GM12875 (cell line): ENCODE measurements at regions not wholly inside any gene's neighbourhood (a gene's known extent, or its start where the extent isn't known, plus 50 kb on each side); places are given as distances from the start of the nearest gene placed in this dataset.

ENCODE experiments used
- H3K4me3 ChIP-seq: one replicate; pipeline ENCODE4 v1.5.1; 2011; ENCODE audit warnings: low read depth, low read length, control low read depth
- CTCF ChIP-seq: IDR thresholded peaks from 2 replicates; pipeline ENCODE4 v1.5.1; 2011; ENCODE audit warnings: low read depth, mild to moderate bottlenecking, control low read depth, inconsistent platforms, low read length, moderate library complexity, borderline replicate concordance; ENCODE audit not compliant: insufficient read depth

GRCh38 chr2:190794377-190794776 lies 86.2 kb upstream of the GLS start:
- TF ChIP-seq CTCF = no peak
- H3K4me3 ChIP-seq = no peak overlapping the region

- no peak for TF ChIP-seq CTCF
These were observed 85.8 kb upstream of the GLS start for GRCh38 chr2:190794790-190795189.

GRCh38 chr2:190795686-190796085 lies 84.9 kb upstream of the GLS start:
- TF ChIP-seq CTCF = no peak
- no peak overlapping the region for H3K4me3 ChIP-seq

More at GRCh38 chr2:190794790-190795189, 85.8 kb upstream of the GLS start:
- H3K4me3 ChIP-seq = no peak overlapping the region

GRCh38 chr2:190799999-190800398 lies 80.6 kb upstream of the GLS start:
- TF ChIP-seq CTCF = no peak
- no peak overlapping the region for H3K4me3 ChIP-seq

GRCh38 chr2:190800528-190800927 lies 80.1 kb upstream of the GLS start:
- H3K4me3 ChIP-seq = no peak overlapping the region

GRCh38 chr2:190802129-190802528 lies 78.5 kb upstream of the GLS start:
- TF ChIP-seq CTCF = no peak
- no peak overlapping the region for H3K4me3 ChIP-seq

More at GRCh38 chr2:190800528-190800927, 80.1 kb upstream of the GLS start:
- no peak for TF ChIP-seq CTCF

- no peak for TF ChIP-seq CTCF
- H3K4me3 ChIP-seq = no peak overlapping the region
These were observed 77.9 kb upstream of the GLS start for GRCh38 chr2:190802626-190803209.
